ENCODE measurements at regions not wholly inside any gene's neighbourhood (a gene's known extent, or its start where the extent isn't known, plus 50 kb on each side); places are given as distances from the start of the nearest gene placed in this dataset.

- Histone ChIP-seq H3K27me3 (ENCODE audit: low read length) (no peaks in the 10 kb centered on the region), H3K27ac (ENCODE audit: low read depth, low read length) (no peak overlapping the region), H3K4me2 (ENCODE audit: low read depth, low read length, poor library complexity, severe bottlenecking) (no peak overlapping the region), H3K9me3 (ENCODE audit: insufficient read depth, low read length) (no peaks in the 10 kb centered on the region), H3K9ac (ENCODE audit: low read length) (no peak overlapping the region), H3F3A (ENCODE audit: insufficient read depth) (no peaks in the 10 kb centered on the region), H3K9me2 (replicated peaks; ENCODE audit: insufficient read depth, low read length) (no peaks in the 10 kb centered on the region), H3K36me3 (ENCODE audit: low read length) (no peaks in the 10 kb centered on the region), H3K4me3 (ENCODE audit: insufficient read depth, low read length, poor library complexity, severe bottlenecking) (no peak overlapping the region), H3K79me2 (ENCODE audit: insufficient read depth, low read length) (no peaks in the 10 kb centered on the region), H2AFZ (ENCODE audit: low read depth, low read length, severe bottlenecking) (no peak overlapping the region), H4K20me1 (ENCODE audit: low read depth, low read length) (no peaks in the 10 kb centered on the region)
- no peak for TF ChIP-seq EZH2phosphoT487 (conservative IDR thresholded peaks at IDR 0.05; ENCODE audit: low read length)
- TF ChIP-seq CTCF (IDR thresholded peaks at IDR 0.05; ENCODE audit: insufficient read depth, low read length, poor library complexity, severe bottlenecking) = no peak
Observed at GRCh38 chr1:73611681-73612080, 586.3 kb downstream of the LRRIQ3 start.

GRCh38 chr1:73604739-73605138 lies 593.2 kb downstream of the LRRIQ3 start:
- Histone ChIP-seq H3K4me2 (ENCODE audit: low read depth, low read length, poor library complexity, severe bottlenecking) (no peak overlapping the region), H3K9ac (ENCODE audit: low read length) (no peak overlapping the region), H3K27ac (ENCODE audit: low read depth, low read length) (no peak overlapping the region), H3K9me3 (ENCODE audit: insufficient read depth, low read length) (no peaks in the 10 kb centered on the region), H4K20me1 (ENCODE audit: low read depth, low read length) (no peaks in the 10 kb centered on the region), H3K9me2 (replicated peaks; ENCODE audit: insufficient read depth, low read length) (no peaks in the 10 kb centered on the region), H3K36me3 (ENCODE audit: low read length) (no peaks in the 10 kb centered on the region), H3F3A (ENCODE audit: insufficient read depth) (no peaks in the 10 kb centered on the region), H2AFZ (ENCODE audit: low read depth, low read length, severe bottlenecking) (no peak overlapping the region), H3K79me2 (ENCODE audit: insufficient read depth, low read length) (no peaks in the 10 kb centered on the region), H3K27me3 (ENCODE audit: low read length) (no peaks in the 10 kb centered on the region), H3K4me3 (ENCODE audit: insufficient read depth, low read length, poor library complexity, severe bottlenecking) (no peak overlapping the region)
- no peak for TF ChIP-seq EZH2phosphoT487 (conservative IDR thresholded peaks at IDR 0.05; ENCODE audit: low read length)

GRCh38 chr1:73604211-73604610 lies 593.8 kb downstream of the LRRIQ3 start:
- H3F3A ChIP-seq (ENCODE audit: insufficient read depth) = no peaks in the 10 kb centered on the region
- TF ChIP-seq CTCF (IDR thresholded peaks at IDR 0.05; ENCODE audit: insufficient read depth, low read length, poor library complexity, severe bottlenecking) (no peak), EZH2phosphoT487 (conservative IDR thresholded peaks at IDR 0.05; ENCODE audit: low read length) (no peak)
- no peaks in the 10 kb centered on the region for H3K36me3 ChIP-seq (ENCODE audit: low read length)
- H4K20me1 ChIP-seq (ENCODE audit: low read depth, low read length) = no peaks in the 10 kb centered on the region
- H3K9me2 ChIP-seq (replicated peaks; ENCODE audit: insufficient read depth, low read length) = no peaks in the 10 kb centered on the region
- no peak overlapping the region for H2AFZ ChIP-seq (ENCODE audit: low read depth, low read length, severe bottlenecking)
- H3K9me3 ChIP-seq (ENCODE audit: insufficient read depth, low read length) = no peaks in the 10 kb centered on the region
- no peaks in the 10 kb centered on the region for H3K79me2 ChIP-seq (ENCODE audit: insufficient read depth, low read length)
- H3K27ac ChIP-seq (ENCODE audit: low read depth, low read length) = no peak overlapping the region
- H3K27me3 ChIP-seq (ENCODE audit: low read length) = no peaks in the 10 kb centered on the region
- no peak overlapping the region for H3K4me3 ChIP-seq (ENCODE audit: insufficient read depth, low read length, poor library complexity, severe bottlenecking)
- no peak overlapping the region for H3K4me2 ChIP-seq (ENCODE audit: low read depth, low read length, poor library complexity, severe bottlenecking)
- H3K9ac ChIP-seq (ENCODE audit: low read length) = no peak overlapping the region

GRCh38 chr1:73593804-73594203 lies 604.2 kb downstream of the LRRIQ3 start:
- Histone ChIP-seq H3K27ac (ENCODE audit: low read depth, low read length) (no peak overlapping the region), H3K9ac (ENCODE audit: low read length) (no peak overlapping the region), H3K4me2 (ENCODE audit: low read depth, low read length, poor library complexity, severe bottlenecking) (no peak overlapping the region)

More at GRCh38 chr1:73593804-73594203, 604.2 kb downstream of the LRRIQ3 start:
- H3F3A ChIP-seq (ENCODE audit: insufficient read depth) = no peaks in the 10 kb centered on the region
- H3K9me3 ChIP-seq (ENCODE audit: insufficient read depth, low read length) = no peaks in the 10 kb centered on the region
- H3K4me3 ChIP-seq (ENCODE audit: insufficient read depth, low read length, poor library complexity, severe bottlenecking) = no peak overlapping the region
- no peak overlapping the region for H2AFZ ChIP-seq (ENCODE audit: low read depth, low read length, severe bottlenecking)
- H3K79me2 ChIP-seq (ENCODE audit: insufficient read depth, low read length) = no peaks in the 10 kb centered on the region
- TF ChIP-seq EZH2phosphoT487 (conservative IDR thresholded peaks at IDR 0.05; ENCODE audit: low read length) (no peak), CTCF (IDR thresholded peaks at IDR 0.05; ENCODE audit: insufficient read depth, low read length, poor library complexity, severe bottlenecking) (no peak)
- H3K9me2 ChIP-seq (replicated peaks; ENCODE audit: insufficient read depth, low read length) = no peaks in the 10 kb centered on the region
- no peaks in the 10 kb centered on the region for H4K20me1 ChIP-seq (ENCODE audit: low read depth, low read length)
- no peaks in the 10 kb centered on the region for H3K36me3 ChIP-seq (ENCODE audit: low read length)
- H3K27me3 ChIP-seq (ENCODE audit: low read length) = no peaks in the 10 kb centered on the region
